ENCODE measurements at regions not wholly inside any gene's neighbourhood (a gene's known extent, or its start where the extent isn't known, plus 50 kb on each side); places are given as distances from the start of the nearest gene placed in this dataset.

DNA sequence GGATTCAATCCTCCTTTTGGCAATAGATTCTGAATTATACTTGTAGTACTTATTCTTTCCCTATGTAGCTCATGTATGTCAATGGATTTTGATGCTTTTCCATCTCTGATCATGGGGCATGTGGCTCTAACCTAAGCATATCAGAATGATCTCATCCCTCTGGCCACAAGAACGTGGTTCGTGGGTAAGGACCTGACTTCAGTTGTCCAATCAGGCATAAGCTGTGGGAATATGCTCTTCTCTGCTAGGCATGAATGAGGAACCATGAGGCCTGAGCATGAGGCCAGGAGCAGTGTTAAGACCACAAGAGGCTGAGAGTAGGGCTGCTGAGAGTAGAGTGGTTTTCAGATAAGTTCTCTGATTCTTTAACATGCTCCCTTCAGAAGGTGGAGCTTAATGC is 292.4 kb upstream of the TSHZ3 start:
- Histone ChIP-seq H3K4me3 (no peak overlapping the region), H3K27ac (ENCODE audit: low read depth in 1 of 2, low read length in 1 of 2) (no peak overlapping the region), H3K36me3 (ENCODE audit: control insufficient read depth in 4 of 4, insufficient read depth in 4 of 4, low read length in 4 of 4) (no peaks in the 10 kb centered on the region), H3K4me1 (ENCODE audit: control insufficient read depth in 5 of 5, insufficient read depth in 5 of 5, low read length in 5 of 5) (no peaks in the 10 kb centered on the region), H3K9me3 (ENCODE audit: control insufficient read depth in 4 of 4, insufficient read depth in 3 of 4, low read length in 3 of 4) (peaks cover 2 to 7% (median 4%) of the 10 kb centered on the region in 4 donors), H3K9ac (ENCODE audit: insufficient read depth in 1 of 2, low read length in 2 of 2) (no peak overlapping the region), H3K27me3 (ENCODE audit: control insufficient read depth in 3 of 3, insufficient read depth in 3 of 3, low read length in 2 of 3) (no peaks in the 10 kb centered on the region)
- ATAC-seq (ENCODE audit: insufficient read depth, low FRiP score) (no peak), DNase-seq (no peak)
- no peak for TF ChIP-seq CTCF (IDR thresholded peaks at IDR 0.05; ENCODE audit: control extremely low read depth, extremely low read depth)
- WGBS, 2 donors, result 51 to 68% methylated on average over 2 of the region's 2 CpGs

GRCh38 chr19:31648347-31648746 is 299.1 kb upstream of the TSHZ3 start:
- DNase-seq (no peak), ATAC-seq (ENCODE audit: insufficient read depth, low FRiP score) (no peak)
- Histone ChIP-seq H3K27ac (ENCODE audit: low read depth in 1 of 2, low read length in 1 of 2) (no peak overlapping the region), H3K27me3 (ENCODE audit: control insufficient read depth in 3 of 3, insufficient read depth in 3 of 3, low read length in 2 of 3) (no peaks in the 10 kb centered on the region), H3K36me3 (ENCODE audit: control insufficient read depth in 4 of 4, insufficient read depth in 4 of 4, low read length in 4 of 4) (no peaks in the 10 kb centered on the region), H3K9me3 (ENCODE audit: control insufficient read depth in 4 of 4, insufficient read depth in 3 of 4, low read length in 3 of 4) (peaks cover 2 to 7% (median 4%) of the 10 kb centered on the region in 4 donors), H3K4me1 (ENCODE audit: control insufficient read depth in 5 of 5, insufficient read depth in 5 of 5, low read length in 5 of 5) (no peaks in the 10 kb centered on the region), H3K9ac (ENCODE audit: insufficient read depth in 1 of 2, low read length in 2 of 2) (no peak overlapping the region), H3K4me3 (no peak overlapping the region)
- TF ChIP-seq CTCF (IDR thresholded peaks at IDR 0.05; ENCODE audit: control extremely low read depth, extremely low read depth), result no peak
- 61 to 85% methylated on average over 9 of the region's 9 CpGs for WGBS, 2 donors

DNA sequence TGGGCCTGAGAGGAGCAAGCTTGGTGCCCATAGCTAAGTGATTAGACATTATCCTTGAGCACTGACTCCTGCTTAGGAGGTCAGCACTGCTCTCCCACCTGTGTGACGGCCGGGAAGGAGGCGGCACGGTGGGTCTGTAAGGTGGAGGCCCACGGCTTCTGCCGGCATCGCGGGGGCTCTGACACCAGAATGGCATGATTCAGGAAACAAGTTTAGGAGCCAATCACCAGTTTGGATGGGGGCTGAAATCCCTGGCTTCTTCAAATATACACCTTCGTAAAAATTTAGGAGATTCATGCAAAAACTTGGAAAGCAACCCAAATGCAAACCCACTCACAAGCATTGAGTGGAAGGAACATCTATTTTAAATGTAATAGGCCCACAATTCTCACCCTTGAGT is 307.3 kb upstream of the TSHZ3 start:
- Histone ChIP-seq H3K4me3 (no peak overlapping the region), H3K9me3 (ENCODE audit: control insufficient read depth in 4 of 4, insufficient read depth in 3 of 4, low read length in 3 of 4) (peaks cover 0 to 2% (median 0%) of the 10 kb centered on the region in 4 donors), H3K4me1 (ENCODE audit: control insufficient read depth in 5 of 5, insufficient read depth in 5 of 5, low read length in 5 of 5) (peaks cover 0 to 6% (median 0%) of the 10 kb centered on the region in 5 donors), H3K27me3 (ENCODE audit: control insufficient read depth in 3 of 3, insufficient read depth in 3 of 3, low read length in 2 of 3) (no peaks in the 10 kb centered on the region), H3K9ac (ENCODE audit: insufficient read depth in 1 of 2, low read length in 2 of 2) (no peak overlapping the region), H3K36me3 (ENCODE audit: control insufficient read depth in 4 of 4, insufficient read depth in 4 of 4, low read length in 4 of 4) (no peaks in the 10 kb centered on the region), H3K27ac (ENCODE audit: low read depth in 1 of 2, low read length in 1 of 2) (no peak overlapping the region)
- ATAC-seq (ENCODE audit: insufficient read depth, low FRiP score), result no peak
- TF ChIP-seq CTCF (IDR thresholded peaks at IDR 0.05; ENCODE audit: control extremely low read depth, extremely low read depth), result no peak
- 95 to 96% methylated on average over 9 of the region's 9 CpGs for WGBS, 2 donors
- DNase-seq, result no peak

Measured in lung (tissue), 11 donors.